ENCODE measurements at regions not wholly inside any gene's neighbourhood (a gene's known extent, or its start where the extent isn't known, plus 50 kb on each side); places are given as distances from the start of the nearest gene placed in this dataset.

GRCh38 chr3:64443546-64444381 is 218.5 kb upstream of the PRICKLE2 start:
- TF ChIP-seq CTCF (IDR thresholded peaks at IDR 0.05) (no peak), POLR2A (IDR thresholded peaks at IDR 0.05) (no peak)
